ENCODE measurements at regions not wholly inside any gene's neighbourhood (a gene's known extent, or its start where the extent isn't known, plus 50 kb on each side); places are given as distances from the start of the nearest gene placed in this dataset.
"Not testable (repeated sequence)": the region's sequence is repeated elsewhere in the genome, so short reads cannot be mapped to it uniquely, and the experiment has no call there.

DNA sequence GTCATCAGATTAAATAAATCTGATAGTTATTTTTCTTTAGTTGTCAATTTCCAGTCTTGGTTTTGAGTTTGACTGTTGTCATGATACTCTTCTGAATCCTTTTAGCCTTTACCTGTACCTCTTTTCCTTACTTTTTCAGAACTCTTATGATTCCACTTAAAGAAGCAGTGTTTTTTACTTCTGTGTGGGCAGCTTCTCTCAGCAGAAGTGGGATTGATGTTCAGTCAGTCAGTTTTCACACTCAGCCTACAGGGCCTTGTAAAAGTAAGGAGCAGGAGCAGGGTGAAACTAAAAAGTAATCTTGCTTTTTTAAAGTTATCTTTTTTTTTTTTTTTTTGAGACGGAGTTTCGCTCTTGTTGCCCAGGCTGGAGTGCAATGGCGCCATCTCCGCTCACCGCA lies 75.1 kb downstream of the HAUS1 start:
- Histone ChIP-seq H3K9me2 (replicated peaks; ENCODE audit: insufficient read depth) (no peaks in the 10 kb centered on the region), H2AFZ (no peak overlapping the region), H4K20me1 (ENCODE audit: insufficient read depth, poor library complexity, severe bottlenecking) (peaks cover 62% of the 10 kb centered on the region), H3K27me3 (no peaks in the 10 kb centered on the region), H3K4me2 (no peak overlapping the region), H3K4me1 (ENCODE audit: insufficient read depth) (peaks cover 10% of the 10 kb centered on the region), H3K4me3 (no peak overlapping the region), H3K79me2 (peaks cover 100% of the 10 kb centered on the region), H3K9me3 (ENCODE audit: low read depth) (no peaks in the 10 kb centered on the region), H3K36me3 (replicated peaks; ENCODE audit: insufficient read depth, low read depth) (no peaks in the 10 kb centered on the region), H3K27ac (no peak overlapping the region)
- no peak for DNase-seq (ENCODE audit: low spot score)
- 97% methylated on average over 5 of the region's 5 CpGs for WGBS (ENCODE audit: low lambda C conversion rate, missing lambda C conversion rate)
- no peak for TF ChIP-seq EZH2phosphoT487 (IDR thresholded peaks at IDR 0.05; ENCODE audit: low read depth, severe bottlenecking, unreplicated experiment)
- TF ChIP-seq EZH2 (IDR thresholded peaks at IDR 0.05; ENCODE audit: borderline replicate concordance): no peak
- TF ChIP-seq, protein P1, sequence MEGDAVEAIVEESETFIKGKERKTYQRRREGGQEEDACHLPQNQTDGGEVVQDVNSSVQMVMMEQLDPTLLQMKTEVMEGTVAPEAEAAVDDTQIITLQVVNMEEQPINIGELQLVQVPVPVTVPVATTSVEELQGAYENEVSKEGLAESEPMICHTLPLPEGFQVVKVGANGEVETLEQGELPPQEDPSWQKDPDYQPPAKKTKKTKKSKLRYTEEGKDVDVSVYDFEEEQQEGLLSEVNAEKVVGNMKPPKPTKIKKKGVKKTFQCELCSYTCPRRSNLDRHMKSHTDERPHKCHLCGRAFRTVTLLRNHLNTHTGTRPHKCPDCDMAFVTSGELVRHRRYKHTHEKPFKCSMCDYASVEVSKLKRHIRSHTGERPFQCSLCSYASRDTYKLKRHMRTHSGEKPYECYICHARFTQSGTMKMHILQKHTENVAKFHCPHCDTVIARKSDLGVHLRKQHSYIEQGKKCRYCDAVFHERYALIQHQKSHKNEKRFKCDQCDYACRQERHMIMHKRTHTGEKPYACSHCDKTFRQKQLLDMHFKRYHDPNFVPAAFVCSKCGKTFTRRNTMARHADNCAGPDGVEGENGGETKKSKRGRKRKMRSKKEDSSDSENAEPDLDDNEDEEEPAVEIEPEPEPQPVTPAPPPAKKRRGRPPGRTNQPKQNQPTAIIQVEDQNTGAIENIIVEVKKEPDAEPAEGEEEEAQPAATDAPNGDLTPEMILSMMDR (IDR thresholded peaks at IDR 0.05; ENCODE audit: poor library complexity): no peak

DNA sequence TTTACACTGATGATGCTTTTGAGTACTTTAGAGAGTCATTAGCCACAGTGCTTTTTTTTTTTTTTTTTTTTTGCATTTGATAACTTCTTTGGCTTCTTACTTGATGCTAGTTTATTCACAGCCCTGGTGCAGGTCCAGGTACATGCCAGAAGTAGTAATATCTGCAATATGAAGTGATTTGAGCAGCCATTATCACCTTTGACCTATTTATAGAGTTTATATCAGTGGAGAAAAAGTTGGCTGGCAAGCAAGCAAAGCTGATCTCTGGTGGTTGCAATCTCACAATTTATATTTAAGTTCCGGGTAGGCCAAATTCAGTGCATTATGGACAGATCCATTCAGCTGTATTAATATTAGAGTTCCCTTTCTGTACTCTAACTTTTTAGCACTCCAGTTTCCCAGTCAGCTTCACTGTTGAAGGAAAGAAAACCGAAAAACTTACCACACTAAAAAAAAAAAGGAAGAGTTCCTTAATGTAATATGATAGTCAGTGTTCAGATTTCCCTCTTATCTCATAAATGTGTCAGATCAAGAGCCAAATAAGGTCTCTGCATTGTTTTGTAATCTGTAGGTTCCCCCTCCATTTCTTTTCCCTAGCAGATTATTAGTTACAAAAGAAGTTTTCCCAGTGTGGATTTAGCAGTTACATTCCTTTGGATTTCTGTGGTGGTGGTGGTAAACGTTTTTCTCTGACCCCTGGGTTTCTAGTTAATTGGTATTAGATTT lies 78.6 kb downstream of the HAUS1 start:
- peaks cover 45% of the 10 kb centered on the region for H4K20me1 ChIP-seq (ENCODE audit: insufficient read depth, poor library complexity, severe bottlenecking)
- H3K9me2 ChIP-seq (replicated peaks; ENCODE audit: insufficient read depth): no peaks in the 10 kb centered on the region
- no peak for DNase-seq (ENCODE audit: low spot score)
- no peaks in the 10 kb centered on the region for H3K9me3 ChIP-seq (ENCODE audit: low read depth)
- H3K4me1 ChIP-seq (ENCODE audit: insufficient read depth): no peaks in the 10 kb centered on the region
- H3K4me3 ChIP-seq: no peak overlapping the region
- H3K4me2 ChIP-seq: no peak overlapping the region
- no peaks in the 10 kb centered on the region for H3K36me3 ChIP-seq (replicated peaks; ENCODE audit: insufficient read depth, low read depth)
- 52% methylated on average over 3 of the region's 3 CpGs for WGBS (ENCODE audit: low lambda C conversion rate, missing lambda C conversion rate)
- H2AFZ ChIP-seq: no peak overlapping the region
- TF ChIP-seq, protein P1 (IDR thresholded peaks at IDR 0.05; ENCODE audit: poor library complexity): no peak
- TF ChIP-seq EZH2 (IDR thresholded peaks at IDR 0.05; ENCODE audit: borderline replicate concordance) (no peak), EZH2phosphoT487 (IDR thresholded peaks at IDR 0.05; ENCODE audit: low read depth, severe bottlenecking, unreplicated experiment) (no peak)
- no peak overlapping the region for H3K27ac ChIP-seq
- peaks cover 95% of the 10 kb centered on the region for H3K79me2 ChIP-seq
- H3K27me3 ChIP-seq: no peaks in the 10 kb centered on the region

DNA sequence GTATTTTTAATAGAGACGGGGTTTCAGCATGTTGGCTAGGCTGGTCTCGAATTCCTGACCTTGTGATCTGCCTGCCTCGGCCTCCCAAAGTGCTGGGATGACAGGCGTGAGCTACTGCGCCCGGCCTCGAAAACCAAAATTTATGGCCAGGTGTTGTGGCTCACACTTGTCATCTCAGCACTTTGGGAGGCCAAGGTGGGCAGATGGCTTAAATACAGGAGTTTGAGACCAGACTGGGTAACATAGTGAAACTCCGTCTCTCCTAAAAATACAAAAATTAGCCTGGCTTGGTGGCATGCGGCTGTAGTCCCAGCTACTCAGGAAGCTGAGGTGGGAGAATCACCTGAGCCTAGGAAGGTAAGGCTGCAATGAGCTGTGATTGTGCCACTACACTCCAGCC lies 80.1 kb downstream of the HAUS1 start:
- not testable (repeated sequence) for DNase-seq (ENCODE audit: low spot score)

DNA sequence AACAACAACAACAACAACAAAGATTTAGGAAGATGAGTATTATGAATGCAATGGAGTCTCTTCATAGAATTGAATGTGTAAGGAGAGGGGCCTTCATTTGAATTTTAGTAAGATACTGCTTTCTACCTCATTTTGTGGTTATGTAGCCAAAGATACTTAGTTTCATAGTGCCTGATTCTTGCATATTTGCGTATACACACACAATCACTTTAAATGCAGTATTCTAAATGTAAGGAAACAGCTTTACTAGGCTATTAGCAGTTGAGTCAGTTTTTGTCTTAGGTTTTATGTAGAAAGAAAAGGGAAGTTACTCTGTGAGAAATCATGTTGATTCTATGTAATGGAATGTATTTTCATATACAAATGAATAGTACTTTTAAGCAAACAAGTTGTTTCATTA lies 80.5 kb downstream of the HAUS1 start:
- H3K9me3 ChIP-seq (ENCODE audit: low read depth): no peaks in the 10 kb centered on the region
- no peaks in the 10 kb centered on the region for H3K4me1 ChIP-seq (ENCODE audit: insufficient read depth)
- H3K9me2 ChIP-seq (replicated peaks; ENCODE audit: insufficient read depth): no peaks in the 10 kb centered on the region
- H3K4me3 ChIP-seq: no peak overlapping the region
- no peak overlapping the region for H3K4me2 ChIP-seq
- no peak for TF ChIP-seq EZH2 (IDR thresholded peaks at IDR 0.05; ENCODE audit: borderline replicate concordance)
- no peak for TF ChIP-seq EZH2phosphoT487 (IDR thresholded peaks at IDR 0.05; ENCODE audit: low read depth, severe bottlenecking, unreplicated experiment)
- TF ChIP-seq, protein P1 (IDR thresholded peaks at IDR 0.05; ENCODE audit: poor library complexity): no peak
- H2AFZ ChIP-seq: no peak overlapping the region
- H4K20me1 ChIP-seq (ENCODE audit: insufficient read depth, poor library complexity, severe bottlenecking): peaks cover 42% of the 10 kb centered on the region
- DNase-seq (ENCODE audit: low spot score): no peak
- H3K79me2 ChIP-seq: peaks cover 94% of the 10 kb centered on the region
- H3K36me3 ChIP-seq (replicated peaks; ENCODE audit: insufficient read depth, low read depth): no peaks in the 10 kb centered on the region
- no peak overlapping the region for H3K27ac ChIP-seq
- no peaks in the 10 kb centered on the region for H3K27me3 ChIP-seq
- WGBS (ENCODE audit: low lambda C conversion rate, missing lambda C conversion rate): 100% methylated on average over 1 of the region's 1 CpG

More for the DNA sequence above, 80.1 kb downstream of the HAUS1 start:
- not testable (repeated sequence) for H3K27ac ChIP-seq; H3K9me3 ChIP-seq (ENCODE audit: low read depth); H3K27me3 ChIP-seq; H3K36me3 ChIP-seq (replicated peaks; ENCODE audit: insufficient read depth, low read depth); H3K4me3 ChIP-seq; H3K4me2 ChIP-seq; H3K9me2 ChIP-seq (replicated peaks; ENCODE audit: insufficient read depth); H3K4me1 ChIP-seq (ENCODE audit: insufficient read depth); H2AFZ ChIP-seq
- H4K20me1 ChIP-seq (ENCODE audit: insufficient read depth, poor library complexity, severe bottlenecking): peaks cover 42% of the 10 kb centered on the region
- H3K79me2 ChIP-seq: peaks cover 94% of the 10 kb centered on the region
- 98% methylated on average over 9 of the region's 9 CpGs for WGBS (ENCODE audit: low lambda C conversion rate, missing lambda C conversion rate)

All from hepatocyte (in vitro differentiated cells).